ENCODE measurements at regions not wholly inside any gene's neighbourhood (a gene's known extent, or its start where the extent isn't known, plus 50 kb on each side); places are given as distances from the start of the nearest gene placed in this dataset.
"Not testable (repeated sequence)": the region's sequence is repeated elsewhere in the genome, so short reads cannot be mapped to it uniquely, and the experiment has no call there.

- not testable (repeated sequence) for ATAC-seq (ENCODE audit: low read depth); H3K36me3 ChIP-seq (ENCODE audit: low read depth); H3K4me1 ChIP-seq (ENCODE audit: insufficient read depth, poor library complexity, severe bottlenecking); H3K9me3 ChIP-seq (ENCODE audit: severe bottlenecking); H3K4me3 ChIP-seq (ENCODE audit: severe bottlenecking); DNase-seq (ENCODE audit: low spot score); H3K27ac ChIP-seq (ENCODE audit: poor library complexity, severe bottlenecking); H3K27me3 ChIP-seq (ENCODE audit: insufficient read depth, poor library complexity, severe bottlenecking)
Measured at GRCh38 chr14:18879547-18879946, 87.7 kb upstream of the POTEM start.

DNA sequence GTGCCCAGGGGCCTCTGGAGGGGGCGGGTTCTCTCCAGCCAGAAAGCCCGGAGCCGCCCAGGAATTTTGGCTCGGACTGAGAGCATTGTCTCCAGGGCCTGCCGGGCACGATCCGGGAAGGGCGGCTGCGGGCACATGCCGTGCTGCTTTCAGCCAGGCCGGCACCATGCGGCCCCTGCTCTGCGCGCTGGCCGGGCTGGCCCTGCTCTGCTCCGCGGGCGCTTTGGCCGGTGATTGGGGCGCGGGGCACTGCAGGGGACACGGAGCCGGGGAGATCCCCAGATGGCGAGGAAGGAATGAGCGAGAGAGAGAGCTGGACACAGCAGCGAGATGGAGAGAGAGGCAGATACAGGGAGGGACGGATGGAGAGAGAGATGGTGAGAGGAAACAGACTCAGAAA is 86.7 kb upstream of the POTEM start:
- not testable (repeated sequence) for ATAC-seq (ENCODE audit: low read depth); H3K27ac ChIP-seq (ENCODE audit: poor library complexity, severe bottlenecking); H3K9me3 ChIP-seq (ENCODE audit: severe bottlenecking); DNase-seq (ENCODE audit: low spot score); H3K4me3 ChIP-seq (ENCODE audit: severe bottlenecking); H3K27me3 ChIP-seq (ENCODE audit: insufficient read depth, poor library complexity, severe bottlenecking); H3K4me1 ChIP-seq (ENCODE audit: insufficient read depth, poor library complexity, severe bottlenecking); H3K36me3 ChIP-seq (ENCODE audit: low read depth)

DNA sequence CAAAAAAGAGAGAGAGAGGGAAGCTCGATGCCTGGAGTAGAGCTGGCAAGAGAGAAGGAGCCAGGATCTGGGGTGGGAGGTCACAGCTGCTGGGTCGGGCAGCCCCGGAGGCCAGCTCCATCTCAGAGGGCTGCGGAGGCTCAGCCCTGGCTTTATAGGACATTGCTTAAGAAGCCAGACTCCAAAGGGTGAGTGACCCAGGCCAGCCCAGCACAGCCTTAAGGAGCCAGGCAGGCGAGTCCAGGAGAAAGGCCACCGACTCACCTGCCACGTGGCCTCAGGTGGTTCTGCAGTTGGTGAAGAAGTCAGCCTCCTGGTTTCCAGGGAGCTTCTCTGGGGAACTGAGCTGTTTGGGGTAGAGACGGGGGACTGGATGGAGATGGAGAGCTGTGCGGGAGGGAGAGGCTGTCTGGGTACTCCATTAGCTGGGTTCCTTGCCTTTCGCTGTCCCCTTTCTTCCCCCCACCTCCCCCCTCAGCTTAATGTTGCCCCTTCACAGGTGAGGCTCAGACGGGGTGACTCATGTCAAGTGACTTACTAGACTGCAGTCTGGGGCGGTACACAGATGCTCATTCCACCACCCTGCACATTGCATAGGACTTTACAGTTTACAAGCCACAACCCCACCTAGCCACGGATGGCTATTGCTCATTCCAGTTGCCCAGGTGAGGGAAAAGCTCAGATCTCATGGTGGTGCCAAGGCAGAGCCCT is 85.9 kb upstream of the POTEM start:
- DNase-seq (ENCODE audit: low spot score); H3K36me3 ChIP-seq (ENCODE audit: low read depth); H3K9me3 ChIP-seq (ENCODE audit: severe bottlenecking); H3K4me1 ChIP-seq (ENCODE audit: insufficient read depth, poor library complexity, severe bottlenecking); H3K4me3 ChIP-seq (ENCODE audit: severe bottlenecking); H3K27ac ChIP-seq (ENCODE audit: poor library complexity, severe bottlenecking); H3K27me3 ChIP-seq (ENCODE audit: insufficient read depth, poor library complexity, severe bottlenecking): not testable (repeated sequence)
- ATAC-seq (ENCODE audit: low read depth) = peak; percentile 55

GRCh38 chr14:18881860-18882489 is 85.3 kb upstream of the POTEM start:
- H3K9me3 ChIP-seq (ENCODE audit: severe bottlenecking); H3K27ac ChIP-seq (ENCODE audit: poor library complexity, severe bottlenecking); H3K27me3 ChIP-seq (ENCODE audit: insufficient read depth, poor library complexity, severe bottlenecking); H3K36me3 ChIP-seq (ENCODE audit: low read depth); H3K4me1 ChIP-seq (ENCODE audit: insufficient read depth, poor library complexity, severe bottlenecking); DNase-seq (ENCODE audit: low spot score); ATAC-seq (ENCODE audit: low read depth); H3K4me3 ChIP-seq (ENCODE audit: severe bottlenecking): not testable (repeated sequence)

GRCh38 chr14:18890201-18890600 is 77.0 kb upstream of the POTEM start:
- not testable (repeated sequence) for H3K4me1 ChIP-seq (ENCODE audit: insufficient read depth, poor library complexity, severe bottlenecking); H3K27me3 ChIP-seq (ENCODE audit: insufficient read depth, poor library complexity, severe bottlenecking)

GRCh38 chr14:18913860-18914259 is 53.4 kb upstream of the POTEM start:
- not testable (repeated sequence) for H3K4me3 ChIP-seq (ENCODE audit: severe bottlenecking); DNase-seq (ENCODE audit: low spot score); H3K9me3 ChIP-seq (ENCODE audit: severe bottlenecking); H3K27me3 ChIP-seq (ENCODE audit: insufficient read depth, poor library complexity, severe bottlenecking); H3K27ac ChIP-seq (ENCODE audit: poor library complexity, severe bottlenecking); H3K36me3 ChIP-seq (ENCODE audit: low read depth); ATAC-seq (ENCODE audit: low read depth); H3K4me1 ChIP-seq (ENCODE audit: insufficient read depth, poor library complexity, severe bottlenecking)

More at GRCh38 chr14:18890201-18890600, 77.0 kb upstream of the POTEM start:
- not testable (repeated sequence) for H3K36me3 ChIP-seq (ENCODE audit: low read depth); H3K4me3 ChIP-seq (ENCODE audit: severe bottlenecking); H3K9me3 ChIP-seq (ENCODE audit: severe bottlenecking); ATAC-seq (ENCODE audit: low read depth); H3K27ac ChIP-seq (ENCODE audit: poor library complexity, severe bottlenecking); DNase-seq (ENCODE audit: low spot score)

GRCh38 chr14:18914526-18914925 is 52.7 kb upstream of the POTEM start:
- not testable (repeated sequence) for H3K36me3 ChIP-seq (ENCODE audit: low read depth); H3K4me1 ChIP-seq (ENCODE audit: insufficient read depth, poor library complexity, severe bottlenecking); H3K27ac ChIP-seq (ENCODE audit: poor library complexity, severe bottlenecking); ATAC-seq (ENCODE audit: low read depth); H3K9me3 ChIP-seq (ENCODE audit: severe bottlenecking); H3K27me3 ChIP-seq (ENCODE audit: insufficient read depth, poor library complexity, severe bottlenecking); DNase-seq (ENCODE audit: low spot score); H3K4me3 ChIP-seq (ENCODE audit: severe bottlenecking)

Data from RWPE2 (cell line).